Posterior vena cava (tissue), 2 donors: ENCODE measurements at regions not wholly inside any gene's neighbourhood (a gene's known extent, or its start where the extent isn't known, plus 50 kb on each side); places are given as distances from the start of the nearest gene placed in this dataset.
"Not testable (repeated sequence)": the region's sequence is repeated elsewhere in the genome, so short reads cannot be mapped to it uniquely, and the experiment has no call there.

Experiments used
- DNase-seq: peaks from one replicate; pipeline ENCODE4 v3.0.0-alpha.2; 2020; ENCODE audit warnings: low spot score
- intact Hi-C, 2 donors: fragments of 100-400 bp; cut with DNase I; formaldehyde crosslinking; loops; one replicate each; pipeline versions ENCODE4 v1.14.1 to v1.14.2; 2022 to 2023
- donor health status: DM: yes; HTN: yes; CAD: no.
- donor health status: DM: yes; HTN: yes; CAD: no.

GRCh38 chr13:16201202-16201601 is 2980.4 kb downstream of the TUBA3C start:
- intact Hi-C loops, DNase-seq: not testable (repeated sequence)

- DNase-seq, intact Hi-C loops: not testable (repeated sequence)
Measured at GRCh38 chr13:16160609-16161008, 3021.0 kb downstream of the TUBA3C start.

- not testable (repeated sequence) for DNase-seq
Measured at GRCh38 chr13:16158958-16159357, 3022.7 kb downstream of the TUBA3C start.

GRCh38 chr13:16158016-16158415 is 3023.6 kb downstream of the TUBA3C start:
- intact Hi-C loops: not testable (repeated sequence)
- peak; percentile 83 for DNase-seq

More at GRCh38 chr13:16158958-16159357, 3022.7 kb downstream of the TUBA3C start:
- intact Hi-C loops: not testable (repeated sequence)

DNA sequence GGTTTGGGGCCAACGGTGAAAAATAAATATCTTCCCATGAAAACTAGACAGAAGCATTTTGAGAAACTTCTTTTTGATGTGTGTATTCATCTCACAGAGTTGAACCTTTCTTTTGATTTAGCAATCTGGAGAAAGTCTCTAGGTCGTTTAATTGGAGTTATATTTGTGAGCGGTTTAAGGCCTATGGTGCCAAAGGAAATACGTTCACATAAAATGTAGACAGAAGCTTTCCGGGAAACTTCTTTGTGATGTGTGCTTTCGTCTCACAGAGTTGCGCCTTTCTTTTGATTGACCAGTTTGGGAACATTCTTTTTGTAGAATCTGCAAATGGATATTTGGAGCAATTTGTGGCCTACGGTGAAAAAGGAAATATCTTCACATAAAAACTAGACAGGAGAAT is 3028.8 kb downstream of the TUBA3C start:
- intact Hi-C loops, DNase-seq: not testable (repeated sequence)

DNA sequence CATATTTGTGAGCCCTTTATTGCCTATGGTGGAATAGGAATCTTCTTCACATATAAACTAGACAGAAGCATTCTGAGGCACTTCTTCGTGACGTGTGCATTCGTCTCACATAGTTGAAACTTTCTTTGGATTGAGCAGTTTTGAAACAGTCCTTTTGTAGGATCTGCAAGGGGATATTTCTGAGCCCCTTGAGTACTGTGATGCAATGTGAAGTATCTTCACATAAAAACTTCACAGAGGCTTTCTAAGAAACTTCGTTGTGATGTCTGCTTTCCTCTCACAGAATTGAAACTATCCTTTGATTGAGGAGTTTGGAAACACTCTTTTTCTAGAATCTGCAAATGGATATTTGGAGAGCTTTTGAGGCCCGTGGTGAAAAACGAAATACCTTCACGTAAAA is 3030.3 kb downstream of the TUBA3C start:
- DNase-seq, intact Hi-C loops: not testable (repeated sequence)

GRCh38 chr13:16149415-16149814 is 3032.2 kb downstream of the TUBA3C start:
- DNase-seq, intact Hi-C loops: not testable (repeated sequence)

- DNase-seq, intact Hi-C loops: not testable (repeated sequence)
Measured at GRCh38 chr13:16145652-16146051, 3036.0 kb downstream of the TUBA3C start.

DNA sequence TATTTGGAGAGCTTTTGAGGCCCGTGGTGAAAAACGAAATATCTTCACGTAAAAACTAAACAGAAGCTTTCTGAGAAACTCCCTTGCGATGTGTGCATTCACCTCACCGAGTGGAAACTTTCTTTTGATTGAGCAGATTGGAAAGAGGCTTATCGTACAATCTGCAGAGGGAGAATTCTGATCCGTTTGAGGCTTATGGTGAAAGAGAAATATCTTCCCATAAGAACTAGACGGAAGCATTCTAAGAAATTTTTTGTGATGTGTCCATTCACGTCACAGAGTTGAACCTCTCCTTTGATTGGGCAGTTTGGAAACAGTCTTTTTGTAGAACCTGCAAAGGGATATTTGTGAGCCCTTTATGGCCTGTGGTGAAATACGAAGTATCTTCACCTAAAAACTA is 3040.3 kb downstream of the TUBA3C start:
- DNase-seq, intact Hi-C loops: not testable (repeated sequence)

- DNase-seq, intact Hi-C loops: not testable (repeated sequence)
Measured at GRCh38 chr13:16136846-16137245, 3044.8 kb downstream of the TUBA3C start.

GRCh38 chr13:16128675-16129074 is 3052.9 kb downstream of the TUBA3C start:
- intact Hi-C loops: not testable (repeated sequence)
- peak; percentile 58 for DNase-seq

DNA sequence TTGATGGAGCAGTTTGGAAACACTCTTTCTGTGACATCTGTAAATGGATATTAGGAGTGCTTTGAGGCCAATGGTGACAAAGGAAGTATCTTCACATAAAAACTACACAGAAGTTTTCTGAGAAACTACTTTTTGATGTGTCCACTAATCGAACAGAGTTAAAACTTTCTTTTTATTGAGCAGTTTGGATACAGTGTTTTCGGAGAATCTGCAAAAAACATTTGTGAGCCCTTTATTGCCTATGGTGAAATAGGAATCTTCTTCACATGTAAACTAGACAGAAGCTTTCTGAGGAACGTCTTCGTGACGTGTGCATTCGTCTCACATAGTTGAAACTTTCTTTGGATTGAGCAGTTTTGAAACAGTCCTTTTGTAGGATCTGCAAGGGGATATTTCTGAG is 3068.2 kb downstream of the TUBA3C start:
- DNase-seq, intact Hi-C loops: not testable (repeated sequence)
